H1 (cell line): ENCODE measurements at regions not wholly inside any gene's neighbourhood (a gene's known extent, or its start where the extent isn't known, plus 50 kb on each side); places are given as distances from the start of the nearest gene placed in this dataset.

Experiments
- CTCF ChIA-PET: fragments of 300-600 bp; sonication (Branson Sonifier 250); formaldehyde crosslinking; loops from one replicate; lab custom pipeline; 2021; ENCODE audit not compliant: partially characterized antibody; lab: Charles Lee
- POLR2A ChIA-PET: fragments of 300-600 bp; sonication (Branson Sonifier 250); formaldehyde crosslinking; loops from one replicate; lab custom pipeline; 2021; ENCODE audit warnings: inconsistent platforms; ENCODE audit not compliant: partially characterized antibody; lab: Charles Lee
- DNase-seq, 2 experiments: peaks; one replicate each; pipeline versions ENCODE4 v3.0.0 to v3.0.0-alpha.2; 2010 to 2022; ENCODE audit warnings: low spot score in 2 of 2, low read depth in 1 of 2, mixed read lengths in 1 of 2
- FAIRE-seq: peaks from 2 replicates; lab custom pipeline; 2011; peaks lifted over from hg19 to GRCh38; lab: Jason Lieb, UNC
- H2AFZ ChIP-seq: 2 replicates; pipeline ENCODE4 v1.8.1; 2012; ENCODE audit warnings: low read length, inconsistent platforms
- H2AK5ac ChIP-seq: 2 replicates; pipeline ENCODE4 v1.6.1; 2013; ENCODE audit warnings: low read depth, low read length
- H2BK120ac ChIP-seq: replicated peaks from 2 replicates; pipeline ENCODE3; 2013; ENCODE audit warnings: low read depth, low read length, inconsistent platforms
- H2BK12ac ChIP-seq: 2 replicates; pipeline ENCODE4 v1.6.1; 2013; ENCODE audit warnings: low read depth, low read length
- H2BK15ac ChIP-seq: 2 replicates; pipeline ENCODE4 v1.6.1; 2013; ENCODE audit warnings: low read length
- H2BK20ac ChIP-seq: 2 replicates; pipeline ENCODE4 v1.6.1; 2013; ENCODE audit warnings: low read length
- H2BK5ac ChIP-seq: 2 replicates; pipeline ENCODE4 v1.6.1; 2013; ENCODE audit warnings: low read depth, low read length
- H3K14ac ChIP-seq: 2 replicates; pipeline ENCODE4 v1.6.1; 2013; ENCODE audit warnings: inconsistent platforms; ENCODE audit not compliant: insufficient read length
- H3K18ac ChIP-seq: 2 replicates; pipeline ENCODE4 v1.6.1; 2013; ENCODE audit warnings: low read length; ENCODE audit errors: extremely low read depth
- H3K23ac ChIP-seq: 2 replicates; pipeline ENCODE4 v1.6.1; 2013; ENCODE audit warnings: inconsistent platforms; ENCODE audit not compliant: insufficient read length
- H3K23me2 ChIP-seq: 2 replicates; pipeline ENCODE4 v1.6.1; 2013; ENCODE audit warnings: low read depth, low read length
- H3K27ac ChIP-seq: 2 replicates; pipeline ENCODE4 v1.6.1; 2011; ENCODE audit warnings: low read depth, low read length, inconsistent platforms
- H3K27me3 ChIP-seq, 4 experiments: replicated peaks in 1 of 4; 1 replicate in 1 of 4; 2 replicates in 3 of 4; pipeline versions ENCODE4 v1.6.1 to v1.8.1; 2011 to 2013; ENCODE audit warnings: low read length in 3 of 4, mild to moderate bottlenecking in 3 of 4, inconsistent platforms in 2 of 4, mixed read lengths in 2 of 4, moderate library complexity in 1 of 4; ENCODE audit not compliant: control insufficient read depth in 3 of 4, insufficient read depth in 3 of 4; ENCODE audit errors: extremely low read depth in 1 of 4
- H3K36me3 ChIP-seq, 4 experiments: 2 replicates each; pipeline versions ENCODE4 v1.6.1 to v1.8.1; 2011 to 2013; ENCODE audit warnings: mild to moderate bottlenecking in 4 of 4, low read length in 3 of 4, moderate library complexity in 2 of 4, control low read depth in 1 of 4, inconsistent platforms in 1 of 4; ENCODE audit not compliant: insufficient read depth in 4 of 4, control insufficient read depth in 2 of 4
- H3K4ac ChIP-seq: replicated peaks from 2 replicates; pipeline ENCODE3; 2013; ENCODE audit warnings: low read length, low read depth, mixed read lengths, inconsistent platforms; ENCODE audit not compliant: insufficient read length
- H3K4me1 ChIP-seq, 4 experiments: replicated peaks in 1 of 4; 1 replicate in 1 of 4; 2 replicates in 3 of 4; pipeline versions ENCODE4 v1.6.1 to v1.8.1; 2011 to 2013; ENCODE audit warnings: low read length in 3 of 4, inconsistent platforms in 2 of 4, mixed read lengths in 1 of 4; ENCODE audit not compliant: insufficient read depth in 4 of 4, control insufficient read depth in 3 of 4
- H3K4me2 ChIP-seq, 2 experiments: 2 replicates each; pipeline versions ENCODE4 v1.6.1 to v1.8.1; 2011 to 2013; ENCODE audit warnings: low read depth in 2 of 2, low read length in 2 of 2, control low read depth in 1 of 2, inconsistent platforms in 1 of 2, mild to moderate bottlenecking in 1 of 2; ENCODE audit not compliant: insufficient read depth in 1 of 2
- H3K4me3 ChIP-seq, 4 experiments: fragments of 200-600, 300-600 bp in 1 of 4; sonication (generic), shearing (Covaris generic), sonication (Bioruptor Twin) in 1 of 4; 2 replicates each; pipeline versions ENCODE4 v1.5.1 to v1.8.1; 2011 to 2016; ENCODE audit warnings: low read length in 4 of 4, low read depth in 3 of 4, control low read depth in 2 of 4, inconsistent platforms in 2 of 4, mild to moderate bottlenecking in 2 of 4, mixed read lengths in 1 of 4, moderate library complexity in 1 of 4; ENCODE audit not compliant: insufficient read depth in 2 of 4; ENCODE audit errors: extremely low read depth in 1 of 4
- H3K56ac ChIP-seq: replicated peaks from 2 replicates; pipeline ENCODE3; 2013; ENCODE audit warnings: low read depth, mild to moderate bottlenecking, mixed read lengths, low read length, inconsistent platforms; ENCODE audit not compliant: insufficient read length
- H3K79me1 ChIP-seq: 2 replicates; pipeline ENCODE4 v1.6.1; 2013; ENCODE audit warnings: low read depth, low read length, control low read depth
- H3K79me2 ChIP-seq, 2 experiments: 2 replicates each; pipeline versions ENCODE4 v1.6.1 to v1.8.1; 2012 to 2013; ENCODE audit warnings: low read length in 2 of 2, mild to moderate bottlenecking in 2 of 2, inconsistent platforms in 1 of 2; ENCODE audit not compliant: insufficient read depth in 2 of 2, control insufficient read depth in 1 of 2
- H3K9ac ChIP-seq, 4 experiments: replicated peaks in 1 of 4; 1 replicate in 1 of 4; 2 replicates in 3 of 4; pipeline versions ENCODE4 v1.6.1 to v1.8.1; 2011 to 2013; ENCODE audit warnings: low read depth in 3 of 4, low read length in 3 of 4, control low read depth in 2 of 4, mild to moderate bottlenecking in 2 of 4, moderate library complexity in 2 of 4, inconsistent platforms in 1 of 4; ENCODE audit errors: extremely low read depth in 1 of 4
- H3K9me3 ChIP-seq, 2 experiments: 2 replicates each; pipeline versions ENCODE4 v1.6.1 to v1.8.1; 2012 to 2013; ENCODE audit warnings: mild to moderate bottlenecking in 2 of 2, moderate library complexity in 2 of 2, control low read depth in 1 of 2, inconsistent platforms in 1 of 2, low read depth in 1 of 2, low read length in 1 of 2, mixed read lengths in 1 of 2; ENCODE audit not compliant: insufficient read depth in 2 of 2
- H4K20me1 ChIP-seq, 2 experiments: replicated peaks in 1 of 2; 2 replicates each; pipeline versions ENCODE3 to v1.8.1; 2011 to 2013; ENCODE audit warnings: inconsistent platforms in 2 of 2, low read length in 2 of 2, mild to moderate bottlenecking in 1 of 2; ENCODE audit not compliant: insufficient read depth in 2 of 2, control insufficient read depth in 1 of 2
- H4K5ac ChIP-seq: 2 replicates; pipeline ENCODE4 v1.6.1; 2013; ENCODE audit warnings: low read length, low read depth, mixed read lengths, inconsistent platforms; ENCODE audit not compliant: insufficient read length
- H4K8ac ChIP-seq: 2 replicates; pipeline ENCODE4 v1.8.0; 2013; ENCODE audit warnings: mild to moderate bottlenecking, moderate library complexity, low read length, inconsistent platforms; ENCODE audit not compliant: insufficient read depth; ENCODE audit errors: extremely low read depth
- H4K91ac ChIP-seq: replicated peaks from 2 replicates; pipeline ENCODE3; 2013; ENCODE audit warnings: low read length, mixed read lengths, inconsistent platforms; ENCODE audit not compliant: insufficient read length
- ATF3 ChIP-seq: IDR thresholded peaks from 2 replicates; pipeline ENCODE4 v1.6.1; 2011; ENCODE audit warnings: low read depth, mild to moderate bottlenecking, low read length; ENCODE audit not compliant: insufficient read depth
- BRCA1 ChIP-seq: IDR thresholded peaks from 2 replicates; pipeline ENCODE4 v1.6.1; 2012; ENCODE audit warnings: low read depth, low read length, improper control_type of control experiment
- CBX5 ChIP-seq: fragments of 300-800, 300-1000 bp; sonication (generic); IDR thresholded peaks from 2 replicates; pipeline ENCODE4 v1.7.1; 2016; ENCODE audit warnings: antibody characterized with exemption, low read length, low read depth
- CHD1 ChIP-seq: IDR thresholded peaks from 2 replicates; pipeline ENCODE4 v1.6.1; 2012; ENCODE audit warnings: low read depth, low read length, improper control_type of control experiment
- EGR1 ChIP-seq: IDR thresholded peaks from 2 replicates; pipeline ENCODE4 v1.6.1; 2011; ENCODE audit warnings: low read depth, low read length, borderline replicate concordance
- GABPA ChIP-seq: IDR thresholded peaks from 2 replicates; pipeline ENCODE4 v1.6.1; 2011; ENCODE audit warnings: mild to moderate bottlenecking, low read length, moderate library complexity, borderline replicate concordance; ENCODE audit not compliant: insufficient read depth
- JUN ChIP-seq: IDR thresholded peaks from 2 replicates; pipeline ENCODE4 v1.6.1; 2011; ENCODE audit warnings: low read depth, mild to moderate bottlenecking, improper control_type of control experiment, low read length
- MAX ChIP-seq: IDR thresholded peaks from 2 replicates; pipeline ENCODE4 v1.6.1; 2012; ENCODE audit warnings: inconsistent platforms
- NANOG ChIP-seq: IDR thresholded peaks from 2 replicates; pipeline ENCODE4 v1.6.1; 2011; ENCODE audit warnings: low read length, low read depth, mild to moderate bottlenecking, inconsistent platforms; ENCODE audit not compliant: insufficient read depth, poor library complexity, severe bottlenecking
- NRF1 ChIP-seq: IDR thresholded peaks from 2 replicates; pipeline ENCODE4 v1.6.1; 2011; ENCODE audit warnings: mild to moderate bottlenecking, low read depth, low read length, improper control_type of control experiment
- SIRT6 ChIP-seq: IDR thresholded peaks from one replicate; pipeline ENCODE4 v1.7.1; 2012; ENCODE audit warnings: low read length, inconsistent platforms
- SP4 ChIP-seq: IDR thresholded peaks from 2 replicates; pipeline ENCODE4 v1.6.1; 2012; ENCODE audit warnings: low read length, inconsistent platforms
- TAF7 ChIP-seq: optimal IDR thresholded peaks from 2 replicates; pipeline ENCODE3; 2011; ENCODE audit warnings: low read depth, mild to moderate bottlenecking, inconsistent platforms, low read length, moderate library complexity, borderline replicate concordance
- TBP ChIP-seq: IDR thresholded peaks from 2 replicates; pipeline ENCODE4 v1.6.1; 2011; ENCODE audit warnings: low read depth, low read length, improper control_type of control experiment
- WGBS, 2 experiments: shearing (Covaris generic) in 1 of 2; methylation state at CpG; one replicate each; pipeline versions ENCODE4 v1.1.6 to v1.1.7; 2013 to 2015; ENCODE audit warnings: low lambda C conversion rate in 2 of 2, mixed read lengths in 2 of 2, inconsistent platforms in 1 of 2, low coverage in 1 of 2, missing lambda C conversion rate in 1 of 2; ENCODE audit not compliant: insufficient replicate concordance in 2 of 2, insufficient coverage in 1 of 2, insufficient read length in 1 of 2; ENCODE audit errors: extremely low coverage in 1 of 2, missing lambda C conversion rate in 1 of 2; 5-methylcytosine and 5-hydroxymethylcytosine counted together

GRCh38 chr4:28518561-28519165 lies 1658.0 kb downstream of the STIM2 start:
- Histone ChIP-seq H3K4ac (no peak overlapping the region), H3K18ac (no peak overlapping the region), H2AK5ac (no peak overlapping the region), H3K56ac (no peak overlapping the region), H3K23me2 (0 out of 2 replicates have a peak, but pooled peaks cover 2% of the 10 kb centered on the region), H2BK20ac (no peak overlapping the region), H3K79me2 (no peaks in the 10 kb centered on the region), H2BK5ac (no peak overlapping the region), H2BK120ac (no peak overlapping the region), H3K36me3 (no peaks in the 10 kb centered on the region), H3K4me2 (no peak overlapping the region), H2BK15ac (no peak overlapping the region), H3K14ac (no peak overlapping the region), H3K4me1 (no peaks in the 10 kb centered on the region), H3K4me3 (no peak overlapping the region), H3K79me1 (no peaks in the 10 kb centered on the region), H4K5ac (no peak overlapping the region), H4K91ac (no peak overlapping the region), H3K9me3 (peaks cover 0 to 8% of the 10 kb centered on the region in 2 experiments; a peak in 1 of 4 replicates), H3K23ac (no peak overlapping the region), H4K8ac (no peak overlapping the region), H3K27me3 (no peaks in the 10 kb centered on the region), H3K27ac (no peak overlapping the region), H4K20me1 (no peaks in the 10 kb centered on the region), H2BK12ac (no peak overlapping the region), H3K9ac (no peak overlapping the region), H2AFZ (no peak overlapping the region)
- ChIA-PET POLR2A (no interaction called here), CTCF (no interaction called here)
- 88% methylated on average over 1 of the region's 1 CpG; no CpG with 5 or more reads in 1 of the 2 experiments for WGBS, 2 experiments
- no peak for TF ChIP-seq BRCA1
- TF ChIP-seq NRF1: no peak
- TF ChIP-seq SP4: no peak
- TF ChIP-seq GABPA: no peak
- TF ChIP-seq ATF3: no peak
- no peak for TF ChIP-seq CBX5
- TF ChIP-seq SIRT6: no peak
- no peak for TF ChIP-seq JUN
- no peak for TF ChIP-seq NANOG
- TF ChIP-seq TAF7: no peak
- no peak for TF ChIP-seq TBP
- no peak for TF ChIP-seq MAX
- no peak for TF ChIP-seq CHD1
- TF ChIP-seq EGR1: no peak
- DNase-seq (no peak), FAIRE-seq (no peak)
